PC-9 (cell line): ENCODE measurements at regions not wholly inside any gene's neighbourhood (a gene's known extent, or its start where the extent isn't known, plus 50 kb on each side); places are given as distances from the start of the nearest gene placed in this dataset.
A peak's percentile ranks its signal among the peaks of the same experiment; 100 is the strongest.

Source experiments
- CTCF ChIP-seq: fragments of 200-600 bp; sonication (generic); conservative IDR thresholded peaks from 2 replicates; pipeline ENCODE4 v1.6.1; 2017; ENCODE audit warnings: mixed run types, antibody characterized with exemption, mild to moderate bottlenecking, moderate library complexity
- EZH2 ChIP-seq: fragments of 200-600 bp; sonication (generic); IDR thresholded peaks from 2 replicates; pipeline ENCODE4 v1.8.0; 2017; ENCODE audit warnings: antibody characterized with exemption, low read depth

- TF ChIP-seq CTCF: 0 out of 2 replicates have a peak, but pooled peaks have one; percentile 18
- TF ChIP-seq EZH2: no peak
Measured at GRCh38 chr13:48873587-48873986, 102.1 kb upstream of the FNDC3A start.
